HEK293 (cell line): ENCODE measurements at regions not wholly inside any gene's neighbourhood (a gene's known extent, or its start where the extent isn't known, plus 50 kb on each side); places are given as distances from the start of the nearest gene placed in this dataset.

Experiments used
- CTCF ChIA-PET: fragments of 350-600 bp; formaldehyde crosslinking; extraction: SDS; loops from one replicate; lab custom pipeline; 2021; ENCODE audit warnings: antibody characterized with exemption; lab: Yijun Ruan, JAX
- POLR2A ChIA-PET: fragments of 300-600 bp; formaldehyde crosslinking; extraction: SDS; loops from one replicate; lab custom pipeline; 2020; ENCODE audit warnings: antibody characterized with exemption, inconsistent platforms; lab: Yijun Ruan, JAX
- H3K27ac ChIP-seq: fragments of 200-500 bp; sonication (Bioruptor generic); 2 replicates; pipeline ENCODE4 v1.5.1; 2014; ENCODE audit warnings: low read depth, low read length, control low read depth, inconsistent platforms; ENCODE audit errors: extremely low read depth
- H3K36me3 ChIP-seq, 2 experiments: fragments of 200-500 bp in 1 of 2; sonication (Bioruptor generic) in 1 of 2; 1 replicate in 1 of 2; 2 replicates in 1 of 2; pipeline ENCODE4 v1.5.1; 2014 to 2017; ENCODE audit warnings: inconsistent platforms in 2 of 2, low read length in 2 of 2; ENCODE audit not compliant: control insufficient read depth in 2 of 2, insufficient read depth in 1 of 2
- H3K4me1 ChIP-seq: fragments of 200-500 bp; sonication (Bioruptor generic); 2 replicates; pipeline ENCODE4 v1.5.1; 2014; ENCODE audit warnings: mild to moderate bottlenecking, low read length, inconsistent platforms; ENCODE audit not compliant: control insufficient read depth, insufficient read depth
- H3K4me3 ChIP-seq: 2 replicates; pipeline ENCODE4 v1.5.1; 2011; ENCODE audit warnings: low read depth, mild to moderate bottlenecking, control low read depth, low read length, moderate library complexity
- H3K9me3 ChIP-seq: fragments of 200-500 bp; sonication (Bioruptor generic); 2 replicates; pipeline ENCODE4 v1.5.1; 2014; ENCODE audit warnings: low read depth, low read length, inconsistent platforms; ENCODE audit not compliant: control insufficient read depth, insufficient read depth
- BCL11A ChIP-seq: fragments of 450-650 bp; formaldehyde crosslinking; IDR thresholded peaks from 2 replicates; pipeline ENCODE4 v1.5.1; 2016; ENCODE audit warnings: low read depth, missing biosample characterization, missing genetic modification characterization
- EGR2 ChIP-seq: fragments of 450-650 bp; formaldehyde crosslinking; IDR thresholded peaks from 2 replicates; pipeline ENCODE4 v1.5.1; 2016; ENCODE audit warnings: low read depth, missing biosample characterization, missing genetic modification characterization
- KLF16 ChIP-seq: fragments of 450-650 bp; formaldehyde crosslinking; IDR thresholded peaks from 2 replicates; pipeline ENCODE4 v1.5.1; 2017; ENCODE audit warnings: missing biosample characterization, missing genetic modification characterization
- RBAK ChIP-seq: fragments of 450-650 bp; formaldehyde crosslinking; IDR thresholded peaks from 2 replicates; pipeline ENCODE4 v1.5.1; 2016; ENCODE audit warnings: missing biosample characterization, missing genetic modification characterization
- REST ChIP-seq: fragments of 450-650 bp; formaldehyde crosslinking; IDR thresholded peaks from 2 replicates; pipeline ENCODE4 v1.5.1; 2016; ENCODE audit warnings: missing biosample characterization, missing genetic modification characterization
- ZBTB11 ChIP-seq: fragments of 450-650 bp; formaldehyde crosslinking; conservative IDR thresholded peaks from 2 replicates; pipeline ENCODE4 v1.5.1; 2016; ENCODE audit warnings: low read depth, missing biosample characterization, missing genetic modification characterization
- ZNF121 ChIP-seq: fragments of 450-650 bp; formaldehyde crosslinking; IDR thresholded peaks from 2 replicates; pipeline ENCODE4 v1.5.1; 2016; ENCODE audit warnings: missing biosample characterization, missing genetic modification characterization
- ZNF239 ChIP-seq: fragments of 450-650 bp; formaldehyde crosslinking; IDR thresholded peaks from 2 replicates; pipeline ENCODE4 v1.5.1; 2016; ENCODE audit warnings: missing biosample characterization, missing genetic modification characterization
- ZNF571 ChIP-seq: fragments of 450-650 bp; formaldehyde crosslinking; IDR thresholded peaks from 2 replicates; pipeline ENCODE4 v1.5.0; 2017; ENCODE audit warnings: missing biosample characterization, missing genetic modification characterization
- ZNF580 ChIP-seq: fragments of 450-650 bp; formaldehyde crosslinking; IDR thresholded peaks from 2 replicates; pipeline ENCODE4 v1.5.1; 2016; ENCODE audit warnings: missing biosample characterization, missing genetic modification characterization
- ZNF585B ChIP-seq: fragments of 450-650 bp; formaldehyde crosslinking; IDR thresholded peaks from 2 replicates; pipeline ENCODE4 v1.5.1; 2016; ENCODE audit warnings: missing biosample characterization, missing genetic modification characterization
- ZNF600 ChIP-seq: fragments of 450-650 bp; formaldehyde crosslinking; IDR thresholded peaks from 2 replicates; pipeline ENCODE4 v1.5.1; 2016; ENCODE audit warnings: missing biosample characterization, missing genetic modification characterization
- TF ChIP-seq, protein P1 (sequence below): fragments of 450-650 bp; formaldehyde crosslinking; IDR thresholded peaks from 2 replicates; pipeline ENCODE4; 2016; ENCODE audit warnings: missing biosample characterization, missing genetic modification characterization
- TF ChIP-seq, protein P2 (sequence below): fragments of 450-650 bp; formaldehyde crosslinking; IDR thresholded peaks from 2 replicates; pipeline ENCODE4 v1.5.1; 2016; ENCODE audit warnings: missing biosample characterization, missing genetic modification characterization, borderline replicate concordance
- TF ChIP-seq, protein P3 (sequence below): fragments of 450-650 bp; formaldehyde crosslinking; IDR thresholded peaks from 2 replicates; pipeline ENCODE4 v1.5.1; 2016; ENCODE audit warnings: missing biosample characterization, missing genetic modification characterization
- TF ChIP-seq, protein P4 (sequence below): fragments of 450-650 bp; formaldehyde crosslinking; IDR thresholded peaks from 2 replicates; pipeline ENCODE4 v1.5.1; 2016; ENCODE audit warnings: missing biosample characterization, missing genetic modification characterization, low read depth

- TF ChIP-seq, protein P1, sequence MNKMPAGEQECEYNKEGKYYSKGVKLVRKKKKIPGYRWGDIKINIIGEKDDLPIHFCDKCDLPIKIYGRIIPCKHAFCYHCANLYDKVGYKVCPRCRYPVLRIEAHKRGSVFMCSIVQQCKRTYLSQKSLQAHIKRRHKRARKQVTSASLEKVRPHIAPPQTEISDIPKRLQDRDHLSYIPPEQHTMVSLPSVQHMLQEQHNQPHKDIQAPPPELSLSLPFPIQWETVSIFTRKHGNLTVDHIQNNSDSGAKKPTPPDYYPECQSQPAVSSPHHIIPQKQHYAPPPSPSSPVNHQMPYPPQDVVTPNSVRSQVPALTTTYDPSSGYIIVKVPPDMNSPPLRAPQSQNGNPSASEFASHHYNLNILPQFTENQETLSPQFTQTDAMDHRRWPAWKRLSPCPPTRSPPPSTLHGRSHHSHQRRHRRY: no peak
- TF ChIP-seq ZNF580: no peak
- TF ChIP-seq, all 188 proteins: peak for 0
These were observed 170.1 kb upstream of the DDX18 start (continued) for GRCh38 chr2:117644403-117644802.

GRCh38 chr2:117645458-117645857 is 169.0 kb upstream of the DDX18 start:
- POLR2A ChIA-PET: no interaction called here
- Histone ChIP-seq H3K4me1 (no peaks in the 10 kb centered on the region), H3K4me3 (no peak overlapping the region), H3K36me3 (no peaks in the 10 kb centered on the region), H3K27ac (no peak overlapping the region), H3K9me3 (no peaks in the 10 kb centered on the region)
- TF ChIP-seq ZNF585B (tag by site-specific recombination) (no peak), ZNF121 (tag by site-specific recombination) (no peak), REST (tag by site-specific recombination) (no peak), ZNF239 (tag by site-specific recombination) (no peak), KLF16 (tag by site-specific recombination) (no peak), ZNF600 (tag by site-specific recombination) (no peak), EGR2 (tag by site-specific recombination) (no peak), BCL11A (tag by site-specific recombination) (no peak), RBAK (tag by site-specific recombination) (no peak)
- TF ChIP-seq, protein P2, sequence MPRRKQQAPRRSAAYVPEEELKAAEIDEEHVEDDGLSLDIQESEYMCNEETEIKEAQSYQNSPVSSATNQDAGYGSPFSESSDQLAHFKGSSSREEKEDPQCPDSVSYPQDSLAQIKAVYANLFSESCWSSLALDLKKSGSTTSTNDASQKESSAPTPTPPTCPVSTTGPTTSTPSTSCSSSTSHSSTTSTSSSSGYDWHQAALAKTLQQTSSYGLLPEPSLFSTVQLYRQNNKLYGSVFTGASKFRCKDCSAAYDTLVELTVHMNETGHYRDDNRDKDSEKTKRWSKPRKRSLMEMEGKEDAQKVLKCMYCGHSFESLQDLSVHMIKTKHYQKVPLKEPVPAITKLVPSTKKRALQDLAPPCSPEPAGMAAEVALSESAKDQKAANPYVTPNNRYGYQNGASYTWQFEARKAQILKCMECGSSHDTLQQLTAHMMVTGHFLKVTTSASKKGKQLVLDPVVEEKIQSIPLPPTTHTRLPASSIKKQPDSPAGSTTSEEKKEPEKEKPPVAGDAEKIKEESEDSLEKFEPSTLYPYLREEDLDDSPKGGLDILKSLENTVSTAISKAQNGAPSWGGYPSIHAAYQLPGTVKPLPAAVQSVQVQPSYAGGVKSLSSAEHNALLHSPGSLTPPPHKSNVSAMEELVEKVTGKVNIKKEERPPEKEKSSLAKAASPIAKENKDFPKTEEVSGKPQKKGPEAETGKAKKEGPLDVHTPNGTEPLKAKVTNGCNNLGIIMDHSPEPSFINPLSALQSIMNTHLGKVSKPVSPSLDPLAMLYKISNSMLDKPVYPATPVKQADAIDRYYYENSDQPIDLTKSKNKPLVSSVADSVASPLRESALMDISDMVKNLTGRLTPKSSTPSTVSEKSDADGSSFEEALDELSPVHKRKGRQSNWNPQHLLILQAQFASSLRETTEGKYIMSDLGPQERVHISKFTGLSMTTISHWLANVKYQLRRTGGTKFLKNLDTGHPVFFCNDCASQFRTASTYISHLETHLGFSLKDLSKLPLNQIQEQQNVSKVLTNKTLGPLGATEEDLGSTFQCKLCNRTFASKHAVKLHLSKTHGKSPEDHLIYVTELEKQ: no peak
- TF ChIP-seq, protein P3, sequence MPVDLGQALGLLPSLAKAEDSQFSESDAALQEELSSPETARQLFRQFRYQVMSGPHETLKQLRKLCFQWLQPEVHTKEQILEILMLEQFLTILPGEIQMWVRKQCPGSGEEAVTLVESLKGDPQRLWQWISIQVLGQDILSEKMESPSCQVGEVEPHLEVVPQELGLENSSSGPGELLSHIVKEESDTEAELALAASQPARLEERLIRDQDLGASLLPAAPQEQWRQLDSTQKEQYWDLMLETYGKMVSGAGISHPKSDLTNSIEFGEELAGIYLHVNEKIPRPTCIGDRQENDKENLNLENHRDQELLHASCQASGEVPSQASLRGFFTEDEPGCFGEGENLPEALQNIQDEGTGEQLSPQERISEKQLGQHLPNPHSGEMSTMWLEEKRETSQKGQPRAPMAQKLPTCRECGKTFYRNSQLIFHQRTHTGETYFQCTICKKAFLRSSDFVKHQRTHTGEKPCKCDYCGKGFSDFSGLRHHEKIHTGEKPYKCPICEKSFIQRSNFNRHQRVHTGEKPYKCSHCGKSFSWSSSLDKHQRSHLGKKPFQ (tag by site-specific recombination): no peak
- CTCF ChIA-PET: interaction anchor here (0.7 to 1.1 kb wide), 2 partner anchors 109 to 110 kb away, joined by 4 to 5 read pairs; no protein-coding TSS in a partner anchor

GRCh38 chr2:117646099-117646498 is 168.4 kb upstream of the DDX18 start:
- Histone ChIP-seq H3K36me3 (no peaks in the 10 kb centered on the region), H3K9me3 (no peaks in the 10 kb centered on the region), H3K4me1 (no peaks in the 10 kb centered on the region), H3K4me3 (no peak overlapping the region), H3K27ac (no peak overlapping the region)
- POLR2A ChIA-PET: no interaction called here
- CTCF ChIA-PET: no interaction called here
- TF ChIP-seq ZBTB11 (tag by site-specific recombination): no peak
- TF ChIP-seq, protein P4, sequence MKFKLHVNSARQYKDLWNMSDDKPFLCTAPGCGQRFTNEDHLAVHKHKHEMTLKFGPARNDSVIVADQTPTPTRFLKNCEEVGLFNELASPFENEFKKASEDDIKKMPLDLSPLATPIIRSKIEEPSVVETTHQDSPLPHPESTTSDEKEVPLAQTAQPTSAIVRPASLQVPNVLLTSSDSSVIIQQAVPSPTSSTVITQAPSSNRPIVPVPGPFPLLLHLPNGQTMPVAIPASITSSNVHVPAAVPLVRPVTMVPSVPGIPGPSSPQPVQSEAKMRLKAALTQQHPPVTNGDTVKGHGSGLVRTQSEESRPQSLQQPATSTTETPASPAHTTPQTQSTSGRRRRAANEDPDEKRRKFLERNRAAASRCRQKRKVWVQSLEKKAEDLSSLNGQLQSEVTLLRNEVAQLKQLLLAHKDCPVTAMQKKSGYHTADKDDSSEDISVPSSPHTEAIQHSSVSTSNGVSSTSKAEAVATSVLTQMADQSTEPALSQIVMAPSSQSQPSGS (tag by site-specific recombination): no peak
- no peak for TF ChIP-seq ZNF571
